WTC11 (cell line): ENCODE measurements at regions not wholly inside any gene's neighbourhood (a gene's known extent, or its start where the extent isn't known, plus 50 kb on each side); places are given as distances from the start of the nearest gene placed in this dataset.

ENCODE experiments used
- ATAC-seq: fragments of 200-7000 bp; cut with Tn5 transposase; 2 replicates; pipeline ENCODE4 v1.10.0; 2021; ENCODE audit warnings: mild to moderate bottlenecking, moderate library complexity
- CTCF ChIA-PET: fragments of 300-600 bp; sonication (Branson Sonifier 250); formaldehyde crosslinking; loops from one replicate; lab custom pipeline; 2021; ENCODE audit warnings: antibody characterized with exemption; lab: Charles Lee
- POLR2A ChIA-PET: fragments of 350-600 bp; sonication (Branson Sonifier 250); formaldehyde crosslinking; loops from one replicate; lab custom pipeline; 2021; ENCODE audit warnings: antibody characterized with exemption; lab: Charles Lee
- DNase-seq: peaks from one replicate; pipeline ENCODE4 v3.0.0; 2021; ENCODE audit warnings: low spot score
- H3K27ac Mint-ChIP-seq: 2 replicates; pipeline ENCODE4 v1.8.0; 2021; ENCODE audit warnings: mixed read lengths
- H3K27me3 Mint-ChIP-seq: 2 replicates; pipeline ENCODE4 v1.8.0; 2021; ENCODE audit warnings: low read depth, mild to moderate bottlenecking, moderate library complexity, mixed read lengths
- H3K36me3 Mint-ChIP-seq: 2 replicates; pipeline ENCODE4 v1.8.0; 2021; ENCODE audit warnings: mixed read lengths
- H3K4me1 Mint-ChIP-seq: 2 replicates; pipeline ENCODE4 v1.8.0; 2022; ENCODE audit warnings: mixed read lengths
- H3K4me3 Mint-ChIP-seq: 2 replicates; pipeline ENCODE4 v1.8.0; 2021; ENCODE audit warnings: mild to moderate bottlenecking, moderate library complexity, mixed read lengths
- H3K9me3 Mint-ChIP-seq: 2 replicates; pipeline ENCODE4 v1.8.0; 2021; ENCODE audit warnings: mixed read lengths
- ATF1 ChIP-seq: sonication (generic); formaldehyde crosslinking; IDR thresholded peaks from 2 replicates; pipeline ENCODE4 v1.8.1; 2023; ENCODE audit warnings: mild to moderate bottlenecking, moderate library complexity, missing genetic modification reagents
- FOXJ3 ChIP-seq: sonication (generic); formaldehyde crosslinking; IDR thresholded peaks from 2 replicates; pipeline ENCODE4 v1.9.0; 2021; ENCODE audit warnings: missing genetic modification reagents, mild to moderate bottlenecking, borderline replicate concordance
- FOXK1 ChIP-seq: sonication (generic); formaldehyde crosslinking; IDR thresholded peaks from 2 replicates; pipeline ENCODE4 v1.8.0; 2022; ENCODE audit warnings: mild to moderate bottlenecking, moderate library complexity, missing genetic modification reagents
- GTF2I ChIP-seq: fragments of 250-450 bp; sonication (Bioruptor Pico); conservative IDR thresholded peaks from 2 replicates; pipeline ENCODE4 v1.4.0; 2021; ENCODE audit warnings: mild to moderate bottlenecking
- KAT7 ChIP-seq: sonication (generic); formaldehyde crosslinking; IDR thresholded peaks from 2 replicates; pipeline ENCODE4 v1.8.1; 2023; ENCODE audit warnings: missing genetic modification reagents, mild to moderate bottlenecking, borderline replicate concordance
- NFE2L1 ChIP-seq: sonication (generic); formaldehyde crosslinking; IDR thresholded peaks from 2 replicates; pipeline ENCODE4 v1.8.1; 2023; ENCODE audit warnings: missing genetic modification reagents
- OVOL2 ChIP-seq: fragments of 250-450 bp; sonication (Bioruptor Pico); IDR thresholded peaks from 2 replicates; pipeline ENCODE4 v1.9.0; 2021; ENCODE audit warnings: mild to moderate bottlenecking, borderline replicate concordance
- PRRX2 ChIP-seq: fragments of 250-450 bp; sonication (Bioruptor Pico); IDR thresholded peaks from 2 replicates; pipeline ENCODE4 v1.8.0; 2021; ENCODE audit warnings: mild to moderate bottlenecking
- SMAD3 ChIP-seq: sonication (generic); formaldehyde crosslinking; IDR thresholded peaks from 2 replicates; pipeline ENCODE4 v1.8.0; 2022; ENCODE audit warnings: missing genetic modification reagents, mild to moderate bottlenecking, borderline replicate concordance
- SOX15 ChIP-seq: fragments of 250-450 bp; sonication (Bioruptor Pico); IDR thresholded peaks from 2 replicates; pipeline ENCODE4 v1.9.0; 2021; ENCODE audit warnings: mild to moderate bottlenecking
- SP1 ChIP-seq: sonication (generic); formaldehyde crosslinking; conservative IDR thresholded peaks from 2 replicates; pipeline ENCODE4 v1.8.1; 2022; ENCODE audit warnings: missing genetic modification reagents
- TEAD1 ChIP-seq: sonication (generic); formaldehyde crosslinking; IDR thresholded peaks from 2 replicates; pipeline ENCODE4 v1.8.0; 2022; ENCODE audit warnings: mild to moderate bottlenecking, missing genetic modification reagents
- ZNF121 ChIP-seq: sonication (generic); formaldehyde crosslinking; IDR thresholded peaks from 2 replicates; pipeline ENCODE4 v1.8.0; 2023; ENCODE audit warnings: missing genetic modification reagents
- ZNF396 ChIP-seq: fragments of 250-450 bp; sonication (Bioruptor Pico); IDR thresholded peaks from 2 replicates; pipeline ENCODE4 v1.8.0; 2021; ENCODE audit warnings: mild to moderate bottlenecking, moderate library complexity, borderline replicate concordance
- ZNF671 ChIP-seq: fragments of 250-450 bp; sonication (Bioruptor Pico); IDR thresholded peaks from 2 replicates; pipeline ENCODE4 v1.8.0; 2021; ENCODE audit warnings: mild to moderate bottlenecking
- TF ChIP-seq, protein P1 (sequence below): sonication (generic); formaldehyde crosslinking; IDR thresholded peaks from 2 replicates; pipeline ENCODE4 v1.8.0; 2023; ENCODE audit warnings: mild to moderate bottlenecking, missing genetic modification reagents
- TF ChIP-seq, protein P2 (sequence below): fragments of 200-600 bp; IDR thresholded peaks from 2 replicates; pipeline ENCODE4 v1.8.0; 2022; ENCODE audit warnings: antibody characterized with exemption
- TF ChIP-seq, protein P3 (sequence below): sonication (generic); formaldehyde crosslinking; IDR thresholded peaks from 2 replicates; pipeline ENCODE4 v1.8.1; 2023; ENCODE audit warnings: mild to moderate bottlenecking, missing genetic modification reagents
- TF ChIP-seq, protein P4 (sequence below): sonication (generic); formaldehyde crosslinking; IDR thresholded peaks from 2 replicates; pipeline ENCODE4 v1.8.0; 2022; ENCODE audit warnings: mild to moderate bottlenecking, missing genetic modification reagents
- TF ChIP-seq, protein P5 (sequence below): sonication (generic); formaldehyde crosslinking; IDR thresholded peaks from 2 replicates; pipeline ENCODE4 v1.8.1; 2022; ENCODE audit warnings: missing genetic modification reagents, borderline replicate concordance

DNA sequence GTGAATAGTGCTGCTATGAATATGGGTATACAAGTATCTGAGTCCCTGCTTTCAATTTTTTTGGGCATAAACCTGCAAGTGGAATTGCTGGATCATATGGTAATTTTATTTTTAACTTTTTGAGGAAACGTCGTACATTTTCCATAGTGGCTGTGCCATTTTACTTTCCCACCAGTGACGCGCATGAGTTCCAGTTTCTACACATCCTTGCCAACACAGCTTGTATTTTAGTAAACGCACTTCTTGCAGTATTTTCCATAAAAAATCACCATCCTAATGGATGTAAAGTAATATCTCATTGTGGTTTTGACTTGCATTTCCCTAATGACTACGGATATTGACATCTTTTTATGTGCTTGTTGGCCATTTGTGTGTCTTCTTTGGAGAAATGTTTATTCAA, 105.0 kb downstream of the NFKBIZ start (continued):
- no peak for TF ChIP-seq FOXJ3 (CRISPR knock-in tag)

DNA sequence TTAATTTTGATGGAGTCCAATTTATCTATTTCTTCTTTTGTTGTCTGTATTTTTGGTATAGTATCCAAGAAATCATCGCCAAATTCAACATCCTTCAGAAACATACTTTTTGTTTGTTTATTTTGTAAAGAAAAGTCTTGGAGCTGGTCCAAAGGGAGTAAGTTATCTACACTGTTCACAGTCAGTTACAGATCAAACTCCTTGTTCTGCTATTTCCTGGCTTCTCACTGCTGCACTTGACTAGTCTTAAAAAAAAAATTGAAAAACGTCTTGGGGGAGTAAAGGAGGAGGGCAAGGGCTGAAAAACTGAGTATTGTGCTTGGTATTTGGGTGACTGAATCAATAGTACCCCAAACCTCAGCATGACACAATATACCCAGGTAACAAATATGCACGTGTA, 105.6 kb downstream of the NFKBIZ start:
- no peaks in the 10 kb centered on the region for H3K9me3 Mint-ChIP-seq
- ATAC-seq (no peak), DNase-seq (no peak)
- no peak overlapping the region for H3K4me3 Mint-ChIP-seq
- H3K4me1 Mint-ChIP-seq: no peaks in the 10 kb centered on the region
- H3K27me3 Mint-ChIP-seq: no peaks in the 10 kb centered on the region
- no peaks in the 10 kb centered on the region for H3K36me3 Mint-ChIP-seq
- ChIA-PET CTCF (interaction anchor here (1.5 kb wide), 1 partner anchor 270 kb away, joined by 3 read pairs; no protein-coding TSS in a partner anchor), POLR2A (no interaction called here)
- no peak overlapping the region for H3K27ac Mint-ChIP-seq
- TF ChIP-seq, protein P1, sequence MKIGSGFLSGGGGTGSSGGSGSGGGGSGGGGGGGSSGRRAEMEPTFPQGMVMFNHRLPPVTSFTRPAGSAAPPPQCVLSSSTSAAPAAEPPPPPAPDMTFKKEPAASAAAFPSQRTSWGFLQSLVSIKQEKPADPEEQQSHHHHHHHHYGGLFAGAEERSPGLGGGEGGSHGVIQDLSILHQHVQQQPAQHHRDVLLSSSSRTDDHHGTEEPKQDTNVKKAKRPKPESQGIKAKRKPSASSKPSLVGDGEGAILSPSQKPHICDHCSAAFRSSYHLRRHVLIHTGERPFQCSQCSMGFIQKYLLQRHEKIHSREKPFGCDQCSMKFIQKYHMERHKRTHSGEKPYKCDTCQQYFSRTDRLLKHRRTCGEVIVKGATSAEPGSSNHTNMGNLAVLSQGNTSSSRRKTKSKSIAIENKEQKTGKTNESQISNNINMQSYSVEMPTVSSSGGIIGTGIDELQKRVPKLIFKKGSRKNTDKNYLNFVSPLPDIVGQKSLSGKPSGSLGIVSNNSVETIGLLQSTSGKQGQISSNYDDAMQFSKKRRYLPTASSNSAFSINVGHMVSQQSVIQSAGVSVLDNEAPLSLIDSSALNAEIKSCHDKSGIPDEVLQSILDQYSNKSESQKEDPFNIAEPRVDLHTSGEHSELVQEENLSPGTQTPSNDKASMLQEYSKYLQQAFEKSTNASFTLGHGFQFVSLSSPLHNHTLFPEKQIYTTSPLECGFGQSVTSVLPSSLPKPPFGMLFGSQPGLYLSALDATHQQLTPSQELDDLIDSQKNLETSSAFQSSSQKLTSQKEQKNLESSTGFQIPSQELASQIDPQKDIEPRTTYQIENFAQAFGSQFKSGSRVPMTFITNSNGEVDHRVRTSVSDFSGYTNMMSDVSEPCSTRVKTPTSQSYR: no peak
- no peak for TF ChIP-seq SOX15 (CRISPR knock-in tag)
- TF ChIP-seq PRRX2 (CRISPR knock-in tag): no peak
- TF ChIP-seq, protein P2, sequence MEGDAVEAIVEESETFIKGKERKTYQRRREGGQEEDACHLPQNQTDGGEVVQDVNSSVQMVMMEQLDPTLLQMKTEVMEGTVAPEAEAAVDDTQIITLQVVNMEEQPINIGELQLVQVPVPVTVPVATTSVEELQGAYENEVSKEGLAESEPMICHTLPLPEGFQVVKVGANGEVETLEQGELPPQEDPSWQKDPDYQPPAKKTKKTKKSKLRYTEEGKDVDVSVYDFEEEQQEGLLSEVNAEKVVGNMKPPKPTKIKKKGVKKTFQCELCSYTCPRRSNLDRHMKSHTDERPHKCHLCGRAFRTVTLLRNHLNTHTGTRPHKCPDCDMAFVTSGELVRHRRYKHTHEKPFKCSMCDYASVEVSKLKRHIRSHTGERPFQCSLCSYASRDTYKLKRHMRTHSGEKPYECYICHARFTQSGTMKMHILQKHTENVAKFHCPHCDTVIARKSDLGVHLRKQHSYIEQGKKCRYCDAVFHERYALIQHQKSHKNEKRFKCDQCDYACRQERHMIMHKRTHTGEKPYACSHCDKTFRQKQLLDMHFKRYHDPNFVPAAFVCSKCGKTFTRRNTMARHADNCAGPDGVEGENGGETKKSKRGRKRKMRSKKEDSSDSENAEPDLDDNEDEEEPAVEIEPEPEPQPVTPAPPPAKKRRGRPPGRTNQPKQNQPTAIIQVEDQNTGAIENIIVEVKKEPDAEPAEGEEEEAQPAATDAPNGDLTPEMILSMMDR: no peak
- no peak for TF ChIP-seq ZNF121 (CRISPR knock-in tag)
- no peak for TF ChIP-seq FOXK1
- TF ChIP-seq, protein P3, sequence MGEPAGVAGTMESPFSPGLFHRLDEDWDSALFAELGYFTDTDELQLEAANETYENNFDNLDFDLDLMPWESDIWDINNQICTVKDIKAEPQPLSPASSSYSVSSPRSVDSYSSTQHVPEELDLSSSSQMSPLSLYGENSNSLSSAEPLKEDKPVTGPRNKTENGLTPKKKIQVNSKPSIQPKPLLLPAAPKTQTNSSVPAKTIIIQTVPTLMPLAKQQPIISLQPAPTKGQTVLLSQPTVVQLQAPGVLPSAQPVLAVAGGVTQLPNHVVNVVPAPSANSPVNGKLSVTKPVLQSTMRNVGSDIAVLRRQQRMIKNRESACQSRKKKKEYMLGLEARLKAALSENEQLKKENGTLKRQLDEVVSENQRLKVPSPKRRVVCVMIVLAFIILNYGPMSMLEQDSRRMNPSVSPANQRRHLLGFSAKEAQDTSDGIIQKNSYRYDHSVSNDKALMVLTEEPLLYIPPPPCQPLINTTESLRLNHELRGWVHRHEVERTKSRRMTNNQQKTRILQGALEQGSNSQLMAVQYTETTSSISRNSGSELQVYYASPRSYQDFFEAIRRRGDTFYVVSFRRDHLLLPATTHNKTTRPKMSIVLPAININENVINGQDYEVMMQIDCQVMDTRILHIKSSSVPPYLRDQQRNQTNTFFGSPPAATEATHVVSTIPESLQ (CRISPR knock-in tag): no peak
- TF ChIP-seq SMAD3: no peak
- no peak for TF ChIP-seq KAT7 (CRISPR knock-in tag)

DNA sequence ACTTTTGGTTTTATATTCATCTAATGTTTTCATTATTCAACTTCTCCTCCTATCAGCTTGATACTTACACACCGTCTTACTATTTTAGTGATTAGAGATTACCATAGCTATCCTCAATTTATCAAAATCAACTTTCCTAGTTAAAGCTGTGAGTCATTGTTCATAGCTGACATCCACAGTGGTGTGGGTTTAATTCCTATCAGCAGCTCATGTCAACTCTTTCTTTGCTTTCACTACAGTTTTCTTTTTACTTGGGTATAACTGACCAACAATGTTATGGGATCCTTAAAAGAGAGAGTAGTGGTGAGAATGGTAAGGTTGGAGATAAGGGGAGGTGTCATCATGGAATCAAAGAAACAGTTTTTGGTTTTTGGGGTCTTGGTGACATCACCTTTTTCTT, 112.7 kb downstream of the NFKBIZ start:
- H3K4me3 Mint-ChIP-seq: no peak overlapping the region
- ChIA-PET POLR2A (interaction anchor here (0.7 kb wide), 1 partner anchor 55 kb away, joined by 3 read pairs; no protein-coding TSS in a partner anchor), CTCF (no interaction called here)

More for the DNA sequence above, 112.7 kb downstream of the NFKBIZ start:
- TF ChIP-seq GTF2I (CRISPR knock-in tag) (no peak), ATF1 (CRISPR knock-in tag) (no peak), NFE2L1 (CRISPR knock-in tag) (no peak), OVOL2 (CRISPR knock-in tag) (no peak), SMAD3 (no peak), ZNF396 (CRISPR knock-in tag) (no peak), TEAD1 (CRISPR knock-in tag) (no peak), SP1 (CRISPR knock-in tag) (no peak), ZNF671 (CRISPR knock-in tag) (no peak)
- TF ChIP-seq, protein P4, sequence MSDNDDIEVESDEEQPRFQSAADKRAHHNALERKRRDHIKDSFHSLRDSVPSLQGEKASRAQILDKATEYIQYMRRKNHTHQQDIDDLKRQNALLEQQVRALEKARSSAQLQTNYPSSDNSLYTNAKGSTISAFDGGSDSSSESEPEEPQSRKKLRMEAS (CRISPR knock-in tag): no peak
- TF ChIP-seq, protein P5, sequence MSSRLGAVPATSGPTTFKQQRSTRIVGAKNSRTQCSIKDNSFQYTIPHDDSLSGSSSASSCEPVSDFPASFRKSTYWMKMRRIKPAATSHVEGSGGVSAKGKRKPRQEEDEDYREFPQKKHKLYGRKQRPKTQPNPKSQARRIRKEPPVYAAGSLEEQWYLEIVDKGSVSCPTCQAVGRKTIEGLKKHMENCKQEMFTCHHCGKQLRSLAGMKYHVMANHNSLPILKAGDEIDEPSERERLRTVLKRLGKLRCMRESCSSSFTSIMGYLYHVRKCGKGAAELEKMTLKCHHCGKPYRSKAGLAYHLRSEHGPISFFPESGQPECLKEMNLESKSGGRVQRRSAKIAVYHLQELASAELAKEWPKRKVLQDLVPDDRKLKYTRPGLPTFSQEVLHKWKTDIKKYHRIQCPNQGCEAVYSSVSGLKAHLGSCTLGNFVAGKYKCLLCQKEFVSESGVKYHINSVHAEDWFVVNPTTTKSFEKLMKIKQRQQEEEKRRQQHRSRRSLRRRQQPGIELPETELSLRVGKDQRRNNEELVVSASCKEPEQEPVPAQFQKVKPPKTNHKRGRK (CRISPR knock-in tag): no peak
- TF ChIP-seq, protein P1: no peak
- Mint-ChIP-seq H3K4me1 (no peaks in the 10 kb centered on the region), H3K27ac (no peak overlapping the region), H3K27me3 (no peaks in the 10 kb centered on the region), H3K9me3 (0 out of 2 replicates have a peak, but pooled peaks cover under 1% of the 10 kb centered on the region), H3K36me3 (no peaks in the 10 kb centered on the region)
- DNase-seq (no peak), ATAC-seq (no peak)
